Fibroblast of lung (primary cell): ENCODE measurements at regions not wholly inside any gene's neighbourhood (a gene's known extent, or its start where the extent isn't known, plus 50 kb on each side); places are given as distances from the start of the nearest gene placed in this dataset.

Experiments
- DNase-seq, 2 donors: peaks; one replicate each; pipeline versions ENCODE4 v3.0.0 to v3.0.0-alpha.2; 2010; ENCODE audit warnings: low read depth in 2 of 2
- H2AFZ ChIP-seq: 2 replicates; pipeline ENCODE4 v1.5.1; 2012; ENCODE audit warnings: low read length, control low read depth, inconsistent platforms
- H3K27ac ChIP-seq: 2 replicates; pipeline ENCODE4 v1.5.1; 2011; ENCODE audit warnings: low read length, control low read depth; ENCODE audit not compliant: insufficient read depth
- H3K27me3 ChIP-seq: 2 replicates; pipeline ENCODE4 v1.5.1; 2011; ENCODE audit warnings: mild to moderate bottlenecking, low read length; ENCODE audit not compliant: control insufficient read depth, insufficient read depth
- H3K36me3 ChIP-seq: 2 replicates; pipeline ENCODE4 v1.5.1; 2011; ENCODE audit warnings: low read length; ENCODE audit not compliant: control insufficient read depth, insufficient read depth
- H3K4me1 ChIP-seq: 2 replicates; pipeline ENCODE4 v1.5.1; 2011; ENCODE audit warnings: low read length; ENCODE audit not compliant: control insufficient read depth, insufficient read depth; ENCODE audit errors: extremely low read depth
- H3K4me2 ChIP-seq: 2 replicates; pipeline ENCODE4 v1.5.1; 2011; ENCODE audit warnings: low read length, control low read depth; ENCODE audit not compliant: insufficient read depth; ENCODE audit errors: extremely low read depth
- H3K4me3 ChIP-seq, 4 experiments: fragments of 200-600 bp in 1 of 4; sonication (generic) in 1 of 4; replicated peaks in 1 of 4; 2 replicates each; pipeline ENCODE4 v1.5.1; 2011 to 2016; ENCODE audit warnings: low read length in 4 of 4, low read depth in 3 of 4, mild to moderate bottlenecking in 3 of 4, control low read depth in 2 of 4, inconsistent platforms in 1 of 4, mixed read lengths in 1 of 4; ENCODE audit not compliant: insufficient read depth in 1 of 4; ENCODE audit errors: control extremely low read depth in 1 of 4
- H3K79me2 ChIP-seq: 2 replicates; pipeline ENCODE4 v1.5.1; 2012; ENCODE audit warnings: mild to moderate bottlenecking, low read length, inconsistent platforms; ENCODE audit not compliant: control insufficient read depth, insufficient read depth
- H3K9ac ChIP-seq: 2 replicates; pipeline ENCODE4 v1.5.1; 2011; ENCODE audit warnings: mild to moderate bottlenecking, low read length, control low read depth; ENCODE audit not compliant: insufficient read depth
- H3K9me3 ChIP-seq: 2 replicates; pipeline ENCODE4 v1.5.1; 2012; ENCODE audit warnings: low read depth, low read length; ENCODE audit not compliant: control insufficient read depth, insufficient read depth
- H4K20me1 ChIP-seq: 2 replicates; pipeline ENCODE4 v1.5.1; 2011; ENCODE audit warnings: low read length; ENCODE audit not compliant: control insufficient read depth, insufficient read depth; ENCODE audit errors: extremely low read depth
- EZH2 ChIP-seq: IDR thresholded peaks from 2 replicates; pipeline ENCODE4 v1.5.1; 2012; ENCODE audit warnings: low read length, control low read depth, mild to moderate bottlenecking; ENCODE audit errors: missing control alignments
- TF ChIP-seq, protein P1 (sequence below), 2 donors: IDR thresholded peaks in 1 of 2; conservative IDR thresholded peaks in 1 of 2; 1 replicate in 1 of 2; 2 replicates in 1 of 2; pipeline ENCODE4 v1.5.1; 2011 to 2012; ENCODE audit warnings: low read length in 2 of 2, control low read depth in 1 of 2, inconsistent platforms in 1 of 2, low read depth in 1 of 2, mild to moderate bottlenecking in 1 of 2

DNA sequence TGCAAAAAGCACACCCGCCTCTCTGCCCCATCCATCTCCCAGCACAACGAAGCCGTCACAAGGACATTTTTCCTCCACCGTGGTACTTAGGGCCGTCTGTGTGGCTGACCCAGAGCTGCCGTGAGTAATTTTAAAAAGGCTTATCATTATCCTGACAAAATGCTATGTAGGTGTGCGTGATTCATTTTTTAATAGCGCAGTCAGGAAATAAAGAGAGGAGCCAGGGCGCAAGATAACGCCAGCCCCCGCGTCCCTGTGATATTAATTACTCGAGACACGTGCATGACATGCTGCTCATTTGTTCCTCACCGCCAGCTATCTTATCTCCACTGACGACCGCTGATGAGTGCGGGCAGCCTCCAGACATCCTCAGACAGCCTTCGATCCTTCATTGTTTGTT, 332.7 kb upstream of the PFKP start:
- no peaks in the 10 kb centered on the region for H4K20me1 ChIP-seq
- no peak overlapping the region for H2AFZ ChIP-seq
- no peak overlapping the region for H3K4me3 ChIP-seq
- H3K4me1 ChIP-seq, result no peaks in the 10 kb centered on the region
- H3K79me2 ChIP-seq, result no peaks in the 10 kb centered on the region
- no peak for DNase-seq
- H3K36me3 ChIP-seq, result no peaks in the 10 kb centered on the region
- no peaks in the 10 kb centered on the region for H3K9me3 ChIP-seq
- no peak overlapping the region for H3K9ac ChIP-seq
- H3K27me3 ChIP-seq, result no peaks in the 10 kb centered on the region
- H3K27ac ChIP-seq, result no peak overlapping the region
- TF ChIP-seq, protein P1, sequence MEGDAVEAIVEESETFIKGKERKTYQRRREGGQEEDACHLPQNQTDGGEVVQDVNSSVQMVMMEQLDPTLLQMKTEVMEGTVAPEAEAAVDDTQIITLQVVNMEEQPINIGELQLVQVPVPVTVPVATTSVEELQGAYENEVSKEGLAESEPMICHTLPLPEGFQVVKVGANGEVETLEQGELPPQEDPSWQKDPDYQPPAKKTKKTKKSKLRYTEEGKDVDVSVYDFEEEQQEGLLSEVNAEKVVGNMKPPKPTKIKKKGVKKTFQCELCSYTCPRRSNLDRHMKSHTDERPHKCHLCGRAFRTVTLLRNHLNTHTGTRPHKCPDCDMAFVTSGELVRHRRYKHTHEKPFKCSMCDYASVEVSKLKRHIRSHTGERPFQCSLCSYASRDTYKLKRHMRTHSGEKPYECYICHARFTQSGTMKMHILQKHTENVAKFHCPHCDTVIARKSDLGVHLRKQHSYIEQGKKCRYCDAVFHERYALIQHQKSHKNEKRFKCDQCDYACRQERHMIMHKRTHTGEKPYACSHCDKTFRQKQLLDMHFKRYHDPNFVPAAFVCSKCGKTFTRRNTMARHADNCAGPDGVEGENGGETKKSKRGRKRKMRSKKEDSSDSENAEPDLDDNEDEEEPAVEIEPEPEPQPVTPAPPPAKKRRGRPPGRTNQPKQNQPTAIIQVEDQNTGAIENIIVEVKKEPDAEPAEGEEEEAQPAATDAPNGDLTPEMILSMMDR (conservative IDR thresholded peaks at IDR 0.05 in 1 of 2, IDR thresholded peaks at IDR 0.05 in 1 of 2; ENCODE audit: low read depth in 1 of 2, low read length in 2 of 2), result no peak
- no peak for TF ChIP-seq EZH2
- no peak overlapping the region for H3K4me2 ChIP-seq

DNA sequence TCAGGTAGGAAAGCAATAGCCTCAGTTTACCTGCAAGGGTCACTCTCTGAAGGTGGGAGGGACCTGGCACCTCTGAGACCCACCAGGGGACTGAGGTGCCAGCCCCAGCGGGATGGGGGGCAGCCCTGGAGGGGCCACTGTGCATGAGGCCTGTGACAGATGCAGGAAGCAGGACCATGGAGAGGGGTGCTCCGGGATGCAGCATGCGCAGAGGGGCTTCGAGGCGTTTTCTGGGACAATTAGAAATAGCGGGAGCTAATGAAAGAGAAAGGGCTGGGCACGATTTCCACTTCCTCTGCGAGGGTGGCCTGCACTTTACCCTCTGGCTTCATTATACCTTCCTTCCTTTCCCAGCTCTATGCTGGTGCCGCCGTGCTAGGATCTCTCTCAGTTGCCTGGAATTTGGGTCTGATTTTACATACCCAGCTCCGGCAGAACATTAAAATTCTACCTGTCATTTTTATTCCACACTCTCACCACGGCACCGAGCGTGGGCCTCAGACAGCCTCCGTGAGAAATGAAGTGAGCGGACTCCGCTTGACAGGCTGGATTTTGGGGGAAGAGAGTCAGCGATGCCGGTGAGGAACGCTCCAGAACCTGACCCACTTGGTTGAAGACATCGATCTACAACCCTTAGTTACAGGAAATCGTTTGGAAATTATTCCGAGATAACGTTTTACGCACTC, 333.9 kb upstream of the PFKP start:
- Histone ChIP-seq H3K27me3 (no peaks in the 10 kb centered on the region), H3K27ac (no peak overlapping the region), H3K4me2 (no peak overlapping the region), H3K4me1 (no peaks in the 10 kb centered on the region), H3K4me3 (no peak overlapping the region), H3K9ac (no peak overlapping the region), H3K79me2 (no peaks in the 10 kb centered on the region), H3K9me3 (no peaks in the 10 kb centered on the region), H2AFZ (no peak overlapping the region), H3K36me3 (no peaks in the 10 kb centered on the region), H4K20me1 (no peaks in the 10 kb centered on the region)
- DNase-seq, result no peak
- TF ChIP-seq, protein P1 (conservative IDR thresholded peaks at IDR 0.05 in 1 of 2, IDR thresholded peaks at IDR 0.05 in 1 of 2; ENCODE audit: low read depth in 1 of 2, low read length in 2 of 2), result no peak
- TF ChIP-seq EZH2, result no peak

DNA sequence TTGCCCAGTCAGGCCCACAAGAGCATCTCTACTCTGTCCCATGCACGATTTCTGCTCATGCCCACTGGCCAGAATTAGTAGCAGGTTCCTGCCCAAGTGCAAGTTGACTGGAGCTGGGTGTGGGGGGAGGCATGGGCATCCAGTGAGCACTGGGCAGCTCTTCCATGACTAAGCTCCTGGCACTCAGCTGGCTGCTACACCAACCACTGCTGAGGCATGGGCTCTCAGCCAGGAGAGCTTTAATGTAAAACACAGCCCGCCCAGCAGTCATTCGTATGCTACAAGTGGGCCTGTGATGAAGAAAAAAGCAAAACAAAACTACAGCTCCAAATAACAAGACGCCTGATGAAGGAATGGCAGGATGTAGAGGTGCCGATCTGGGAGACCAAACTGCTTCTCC, 335.4 kb upstream of the PFKP start:
- H3K4me1 ChIP-seq, result no peaks in the 10 kb centered on the region
- H3K36me3 ChIP-seq, result no peaks in the 10 kb centered on the region
- no peak for TF ChIP-seq EZH2
- TF ChIP-seq, protein P1 (conservative IDR thresholded peaks at IDR 0.05 in 1 of 2, IDR thresholded peaks at IDR 0.05 in 1 of 2; ENCODE audit: low read depth in 1 of 2, low read length in 2 of 2), result no peak
- H3K9me3 ChIP-seq, result no peaks in the 10 kb centered on the region
- H3K27me3 ChIP-seq, result no peaks in the 10 kb centered on the region
- H3K79me2 ChIP-seq, result no peaks in the 10 kb centered on the region
- DNase-seq, result no peak
- H3K9ac ChIP-seq, result no peak overlapping the region
- no peak overlapping the region for H3K27ac ChIP-seq
- H2AFZ ChIP-seq, result no peak overlapping the region
- no peak overlapping the region for H3K4me3 ChIP-seq
- no peaks in the 10 kb centered on the region for H4K20me1 ChIP-seq
- no peak overlapping the region for H3K4me2 ChIP-seq
